ENCODE measurements at regions not wholly inside any gene's neighbourhood (a gene's known extent, or its start where the extent isn't known, plus 50 kb on each side); places are given as distances from the start of the nearest gene placed in this dataset.
A peak's percentile ranks its signal among the peaks of the same experiment; 100 is the strongest.
"Not testable (repeated sequence)": the region's sequence is repeated elsewhere in the genome, so short reads cannot be mapped to it uniquely, and the experiment has no call there.

- intact Hi-C loops (cut with micrococcal nuclease): no loop called here
- DNase-seq (no peak), ATAC-seq (peak; percentile 38)
Observed at GRCh38 chr11:114915871-114916805, 237.8 kb downstream of the NXPE2 start.

GRCh38 chr11:114918286-114918685, 240.0 kb downstream of the NXPE2 start:
- ATAC-seq (no peak), DNase-seq (no peak)
- intact Hi-C loops (cut with micrococcal nuclease): no loop called here

- no peak for ATAC-seq
- intact Hi-C loops (cut with micrococcal nuclease): no loop called here
Observed at GRCh38 chr11:114921697-114922096, 243.4 kb downstream of the NXPE2 start.

GRCh38 chr11:114924042-114924441, 245.7 kb downstream of the NXPE2 start:
- DNase-seq: no peak
- intact Hi-C loops (cut with micrococcal nuclease): no loop called here
- ATAC-seq: no peak

More at GRCh38 chr11:114921697-114922096, 243.4 kb downstream of the NXPE2 start:
- no peak for DNase-seq

GRCh38 chr11:114925591-114925990, 247.3 kb downstream of the NXPE2 start:
- DNase-seq (no peak), ATAC-seq (no peak)
- intact Hi-C loops (cut with micrococcal nuclease): no loop called here

GRCh38 chr11:114928260-114928870, 250.0 kb downstream of the NXPE2 start:
- DNase-seq (no peak), ATAC-seq (no peak)
- intact Hi-C loops (cut with micrococcal nuclease): no loop called here

- ATAC-seq (no peak), DNase-seq (no peak)
- intact Hi-C loops (cut with micrococcal nuclease): no loop called here
Observed at GRCh38 chr11:114929351-114930000, 251.1 kb downstream of the NXPE2 start.

GRCh38 chr11:114938799-114939198, 260.5 kb downstream of the NXPE2 start:
- DNase-seq (no peak), ATAC-seq (no peak)
- intact Hi-C loops (cut with micrococcal nuclease): no loop called here

- ATAC-seq: no peak
- DNase-seq: no peak
- intact Hi-C loops (cut with micrococcal nuclease): no loop called here
Observed at GRCh38 chr11:114942207-114942606, 263.9 kb downstream of the NXPE2 start.

GRCh38 chr11:114949614-114950351, 271.5 kb downstream of the NXPE2 start:
- intact Hi-C loops (cut with micrococcal nuclease): no loop called here
- ATAC-seq (no peak), DNase-seq (no peak)

- intact Hi-C loops (cut with micrococcal nuclease): no loop called here
- DNase-seq (no peak), ATAC-seq (peak; percentile 64)
Observed at GRCh38 chr11:114953039-114953438, 274.7 kb downstream of the NXPE2 start.

- ATAC-seq (no peak), DNase-seq (no peak)
- intact Hi-C loops (cut with micrococcal nuclease): no loop called here
Observed at GRCh38 chr11:114955923-114956322, 277.6 kb downstream of the NXPE2 start.

GRCh38 chr11:114956566-114956965, 278.2 kb downstream of the NXPE2 start:
- ATAC-seq: no peak
- DNase-seq: no peak
- intact Hi-C loops (cut with micrococcal nuclease): no loop called here

GRCh38 chr11:114959953-114960505, 281.7 kb downstream of the NXPE2 start:
- intact Hi-C loops (cut with micrococcal nuclease): no loop called here
- ATAC-seq (no peak), DNase-seq (no peak)

GRCh38 chr11:114960819-114961218, 282.5 kb downstream of the NXPE2 start:
- intact Hi-C loops (cut with micrococcal nuclease); DNase-seq; ATAC-seq: not testable (repeated sequence)

- ATAC-seq: no peak
- intact Hi-C loops (cut with micrococcal nuclease): no loop called here
Observed at GRCh38 chr11:114964676-114965214, 286.4 kb downstream of the NXPE2 start.

GRCh38 chr11:114970927-114971645, 292.8 kb downstream of the NXPE2 start:
- no peak for DNase-seq
- intact Hi-C loops (cut with micrococcal nuclease): no loop called here
- ATAC-seq: peak; percentile 96

More at GRCh38 chr11:114964676-114965214, 286.4 kb downstream of the NXPE2 start:
- no peak for DNase-seq

- DNase-seq (no peak), ATAC-seq (no peak)
- intact Hi-C loops (cut with micrococcal nuclease): no loop called here
Observed at GRCh38 chr11:114972105-114972504, 293.8 kb downstream of the NXPE2 start.
